ENCODE measurements at regions not wholly inside any gene's neighbourhood (a gene's known extent, or its start where the extent isn't known, plus 50 kb on each side); places are given as distances from the start of the nearest gene placed in this dataset.

GRCh38 chr5:54680998-54681397, 163.4 kb downstream of the SNX18 start:
- TF ChIP-seq RCOR1 (IDR thresholded peaks at IDR 0.05; ENCODE audit: low read length) (no peak), RAD21 (IDR thresholded peaks at IDR 0.05; ENCODE audit: low read length) (no peak), TAF1 (IDR thresholded peaks at IDR 0.05; ENCODE audit: borderline replicate concordance, low read depth, low read length) (no peak), YY1 (IDR thresholded peaks at IDR 0.05; ENCODE audit: low read depth) (no peak), EZH2phosphoT487 (IDR thresholded peaks at IDR 0.05; ENCODE audit: borderline replicate concordance, low read depth) (no peak), POLR2AphosphoS5 (IDR thresholded peaks at IDR 0.05; ENCODE audit: low read depth, low read length) (no peak), TEAD4 (IDR thresholded peaks at IDR 0.05; ENCODE audit: borderline replicate concordance, insufficient read depth) (no peak), GABPA (IDR thresholded peaks at IDR 0.05; ENCODE audit: low read depth) (no peak), RFX5 (IDR thresholded peaks at IDR 0.05; ENCODE audit: low read length) (no peak), JUND (IDR thresholded peaks at IDR 0.05) (no peak)
- TF ChIP-seq, protein P1, sequence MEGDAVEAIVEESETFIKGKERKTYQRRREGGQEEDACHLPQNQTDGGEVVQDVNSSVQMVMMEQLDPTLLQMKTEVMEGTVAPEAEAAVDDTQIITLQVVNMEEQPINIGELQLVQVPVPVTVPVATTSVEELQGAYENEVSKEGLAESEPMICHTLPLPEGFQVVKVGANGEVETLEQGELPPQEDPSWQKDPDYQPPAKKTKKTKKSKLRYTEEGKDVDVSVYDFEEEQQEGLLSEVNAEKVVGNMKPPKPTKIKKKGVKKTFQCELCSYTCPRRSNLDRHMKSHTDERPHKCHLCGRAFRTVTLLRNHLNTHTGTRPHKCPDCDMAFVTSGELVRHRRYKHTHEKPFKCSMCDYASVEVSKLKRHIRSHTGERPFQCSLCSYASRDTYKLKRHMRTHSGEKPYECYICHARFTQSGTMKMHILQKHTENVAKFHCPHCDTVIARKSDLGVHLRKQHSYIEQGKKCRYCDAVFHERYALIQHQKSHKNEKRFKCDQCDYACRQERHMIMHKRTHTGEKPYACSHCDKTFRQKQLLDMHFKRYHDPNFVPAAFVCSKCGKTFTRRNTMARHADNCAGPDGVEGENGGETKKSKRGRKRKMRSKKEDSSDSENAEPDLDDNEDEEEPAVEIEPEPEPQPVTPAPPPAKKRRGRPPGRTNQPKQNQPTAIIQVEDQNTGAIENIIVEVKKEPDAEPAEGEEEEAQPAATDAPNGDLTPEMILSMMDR (IDR thresholded peaks at IDR 0.05): no peak
- TF ChIP-seq, protein P2, sequence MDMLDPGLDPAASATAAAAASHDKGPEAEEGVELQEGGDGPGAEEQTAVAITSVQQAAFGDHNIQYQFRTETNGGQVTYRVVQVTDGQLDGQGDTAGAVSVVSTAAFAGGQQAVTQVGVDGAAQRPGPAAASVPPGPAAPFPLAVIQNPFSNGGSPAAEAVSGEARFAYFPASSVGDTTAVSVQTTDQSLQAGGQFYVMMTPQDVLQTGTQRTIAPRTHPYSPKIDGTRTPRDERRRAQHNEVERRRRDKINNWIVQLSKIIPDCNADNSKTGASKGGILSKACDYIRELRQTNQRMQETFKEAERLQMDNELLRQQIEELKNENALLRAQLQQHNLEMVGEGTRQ (IDR thresholded peaks at IDR 0.05; ENCODE audit: borderline replicate concordance, low read depth, low read length): no peak
- TF ChIP-seq, protein P3, sequence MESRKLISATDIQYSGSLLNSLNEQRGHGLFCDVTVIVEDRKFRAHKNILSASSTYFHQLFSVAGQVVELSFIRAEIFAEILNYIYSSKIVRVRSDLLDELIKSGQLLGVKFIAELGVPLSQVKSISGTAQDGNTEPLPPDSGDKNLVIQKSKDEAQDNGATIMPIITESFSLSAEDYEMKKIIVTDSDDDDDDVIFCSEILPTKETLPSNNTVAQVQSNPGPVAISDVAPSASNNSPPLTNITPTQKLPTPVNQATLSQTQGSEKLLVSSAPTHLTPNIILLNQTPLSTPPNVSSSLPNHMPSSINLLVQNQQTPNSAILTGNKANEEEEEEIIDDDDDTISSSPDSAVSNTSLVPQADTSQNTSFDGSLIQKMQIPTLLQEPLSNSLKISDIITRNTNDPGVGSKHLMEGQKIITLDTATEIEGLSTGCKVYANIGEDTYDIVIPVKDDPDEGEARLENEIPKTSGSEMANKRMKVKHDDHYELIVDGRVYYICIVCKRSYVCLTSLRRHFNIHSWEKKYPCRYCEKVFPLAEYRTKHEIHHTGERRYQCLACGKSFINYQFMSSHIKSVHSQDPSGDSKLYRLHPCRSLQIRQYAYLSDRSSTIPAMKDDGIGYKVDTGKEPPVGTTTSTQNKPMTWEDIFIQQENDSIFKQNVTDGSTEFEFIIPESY (IDR thresholded peaks at IDR 0.05; ENCODE audit: borderline replicate concordance, low read depth): no peak
- TF ChIP-seq, protein P4, sequence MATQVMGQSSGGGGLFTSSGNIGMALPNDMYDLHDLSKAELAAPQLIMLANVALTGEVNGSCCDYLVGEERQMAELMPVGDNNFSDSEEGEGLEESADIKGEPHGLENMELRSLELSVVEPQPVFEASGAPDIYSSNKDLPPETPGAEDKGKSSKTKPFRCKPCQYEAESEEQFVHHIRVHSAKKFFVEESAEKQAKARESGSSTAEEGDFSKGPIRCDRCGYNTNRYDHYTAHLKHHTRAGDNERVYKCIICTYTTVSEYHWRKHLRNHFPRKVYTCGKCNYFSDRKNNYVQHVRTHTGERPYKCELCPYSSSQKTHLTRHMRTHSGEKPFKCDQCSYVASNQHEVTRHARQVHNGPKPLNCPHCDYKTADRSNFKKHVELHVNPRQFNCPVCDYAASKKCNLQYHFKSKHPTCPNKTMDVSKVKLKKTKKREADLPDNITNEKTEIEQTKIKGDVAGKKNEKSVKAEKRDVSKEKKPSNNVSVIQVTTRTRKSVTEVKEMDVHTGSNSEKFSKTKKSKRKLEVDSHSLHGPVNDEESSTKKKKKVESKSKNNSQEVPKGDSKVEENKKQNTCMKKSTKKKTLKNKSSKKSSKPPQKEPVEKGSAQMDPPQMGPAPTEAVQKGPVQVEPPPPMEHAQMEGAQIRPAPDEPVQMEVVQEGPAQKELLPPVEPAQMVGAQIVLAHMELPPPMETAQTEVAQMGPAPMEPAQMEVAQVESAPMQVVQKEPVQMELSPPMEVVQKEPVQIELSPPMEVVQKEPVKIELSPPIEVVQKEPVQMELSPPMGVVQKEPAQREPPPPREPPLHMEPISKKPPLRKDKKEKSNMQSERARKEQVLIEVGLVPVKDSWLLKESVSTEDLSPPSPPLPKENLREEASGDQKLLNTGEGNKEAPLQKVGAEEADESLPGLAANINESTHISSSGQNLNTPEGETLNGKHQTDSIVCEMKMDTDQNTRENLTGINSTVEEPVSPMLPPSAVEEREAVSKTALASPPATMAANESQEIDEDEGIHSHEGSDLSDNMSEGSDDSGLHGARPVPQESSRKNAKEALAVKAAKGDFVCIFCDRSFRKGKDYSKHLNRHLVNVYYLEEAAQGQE (IDR thresholded peaks at IDR 0.05; ENCODE audit: low read depth, low read length): no peak

All from SK-N-SH (cell line).